ENCODE measurements at regions not wholly inside any gene's neighbourhood (a gene's known extent, or its start where the extent isn't known, plus 50 kb on each side); places are given as distances from the start of the nearest gene placed in this dataset.

DNA sequence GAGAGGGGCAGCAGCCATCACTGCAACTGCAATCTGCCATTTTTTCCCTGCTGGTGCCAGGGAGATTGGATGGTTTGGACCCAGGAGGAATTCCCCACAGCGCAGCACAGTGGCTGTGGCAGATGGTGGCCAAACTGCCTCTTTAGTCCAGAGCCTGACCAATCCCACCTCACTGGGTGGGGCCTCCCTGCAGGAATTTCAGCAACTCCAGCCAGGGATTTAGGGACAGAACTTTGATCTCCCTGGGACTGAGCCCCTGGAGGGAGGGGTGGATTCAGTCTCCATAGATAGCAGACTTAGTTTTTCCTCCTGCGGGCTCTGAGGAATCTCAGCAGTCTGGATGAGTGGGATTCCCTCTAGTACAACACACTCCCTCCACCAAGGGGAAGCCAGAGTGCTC, 179.7 kb upstream of the WDR11 start:
- Histone ChIP-seq H3K27ac (no peak overlapping the region), H3K9me3 (no peaks in the 10 kb centered on the region), H3K4me2 (no peak overlapping the region), H3K4me1 (no peaks in the 10 kb centered on the region), H3K4me3 (no peak overlapping the region)
- DNase-seq (ENCODE audit: low read depth in 1 of 2, low spot score in 1 of 2) (no peak), FAIRE-seq (no peak), ATAC-seq (no peak)
- CTCF ChIA-PET, result no interaction called here
- 0% methylated on average over 2 of the region's 2 CpGs for WGBS (ENCODE audit: missing lambda C conversion rate)
- POLR2A ChIA-PET, result no interaction called here
- no peak for TF ChIP-seq SREBF2 (IDR thresholded peaks at IDR 0.05)
- TF ChIP-seq HOXB5 (CRISPR knock-in tag; IDR thresholded peaks at IDR 0.05), result no peak
- TF ChIP-seq, protein P1, sequence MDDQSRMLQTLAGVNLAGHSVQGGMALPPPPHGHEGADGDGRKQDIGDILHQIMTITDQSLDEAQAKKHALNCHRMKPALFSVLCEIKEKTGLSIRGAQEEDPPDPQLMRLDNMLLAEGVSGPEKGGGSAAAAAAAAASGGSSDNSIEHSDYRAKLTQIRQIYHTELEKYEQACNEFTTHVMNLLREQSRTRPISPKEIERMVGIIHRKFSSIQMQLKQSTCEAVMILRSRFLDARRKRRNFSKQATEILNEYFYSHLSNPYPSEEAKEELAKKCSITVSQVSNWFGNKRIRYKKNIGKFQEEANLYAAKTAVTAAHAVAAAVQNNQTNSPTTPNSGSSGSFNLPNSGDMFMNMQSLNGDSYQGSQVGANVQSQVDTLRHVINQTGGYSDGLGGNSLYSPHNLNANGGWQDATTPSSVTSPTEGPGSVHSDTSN (IDR thresholded peaks at IDR 0.05), result no peak
- TF ChIP-seq, protein P2, sequence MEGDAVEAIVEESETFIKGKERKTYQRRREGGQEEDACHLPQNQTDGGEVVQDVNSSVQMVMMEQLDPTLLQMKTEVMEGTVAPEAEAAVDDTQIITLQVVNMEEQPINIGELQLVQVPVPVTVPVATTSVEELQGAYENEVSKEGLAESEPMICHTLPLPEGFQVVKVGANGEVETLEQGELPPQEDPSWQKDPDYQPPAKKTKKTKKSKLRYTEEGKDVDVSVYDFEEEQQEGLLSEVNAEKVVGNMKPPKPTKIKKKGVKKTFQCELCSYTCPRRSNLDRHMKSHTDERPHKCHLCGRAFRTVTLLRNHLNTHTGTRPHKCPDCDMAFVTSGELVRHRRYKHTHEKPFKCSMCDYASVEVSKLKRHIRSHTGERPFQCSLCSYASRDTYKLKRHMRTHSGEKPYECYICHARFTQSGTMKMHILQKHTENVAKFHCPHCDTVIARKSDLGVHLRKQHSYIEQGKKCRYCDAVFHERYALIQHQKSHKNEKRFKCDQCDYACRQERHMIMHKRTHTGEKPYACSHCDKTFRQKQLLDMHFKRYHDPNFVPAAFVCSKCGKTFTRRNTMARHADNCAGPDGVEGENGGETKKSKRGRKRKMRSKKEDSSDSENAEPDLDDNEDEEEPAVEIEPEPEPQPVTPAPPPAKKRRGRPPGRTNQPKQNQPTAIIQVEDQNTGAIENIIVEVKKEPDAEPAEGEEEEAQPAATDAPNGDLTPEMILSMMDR (IDR thresholded peaks at IDR 0.05), result no peak
- TF ChIP-seq ZC3H11A (IDR thresholded peaks at IDR 0.05), result no peak

DNA sequence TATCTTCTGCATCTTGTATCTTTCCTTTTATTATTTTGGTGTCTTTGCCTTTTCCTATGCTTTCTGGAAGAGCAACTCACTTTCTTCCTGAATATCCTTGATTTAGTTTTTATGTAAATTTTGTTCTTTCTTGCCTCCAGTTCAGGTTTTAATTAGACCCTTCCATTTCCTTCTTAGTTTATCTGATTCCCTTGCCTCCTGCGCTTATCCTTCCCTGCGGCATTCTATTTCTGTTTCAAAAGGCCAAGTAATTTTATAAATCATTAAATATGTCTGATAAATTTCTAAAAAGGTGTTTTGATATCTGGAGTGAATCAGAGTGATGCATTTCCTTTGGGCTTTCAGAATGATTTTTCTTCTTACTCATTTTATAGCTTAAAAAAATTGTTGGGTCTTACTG, 167.7 kb upstream of the WDR11 start:
- no peaks in the 10 kb centered on the region for H3K9me3 ChIP-seq
- WGBS (ENCODE audit: missing lambda C conversion rate), result 93% methylated on average over 2 of the region's 2 CpGs
- ChIA-PET CTCF (interaction anchor here (1.3 kb wide), 1 partner anchor 259 kb away, joined by 4 read pairs; no protein-coding TSS in a partner anchor), POLR2A (no interaction called here)
- no peaks in the 10 kb centered on the region for H3K4me1 ChIP-seq
- H3K27ac ChIP-seq, result no peak overlapping the region
- TF ChIP-seq ZC3H11A (IDR thresholded peaks at IDR 0.05) (no peak), HOXB5 (CRISPR knock-in tag; IDR thresholded peaks at IDR 0.05) (no peak), ZNF302 (CRISPR knock-in tag; IDR thresholded peaks at IDR 0.05) (no peak), PHF8 (IDR thresholded peaks at IDR 0.05; ENCODE audit: borderline replicate concordance, low read depth) (no peak), BHLHE40 (IDR thresholded peaks at IDR 0.05; ENCODE audit: low read depth, low read length) (no peak), JUNB (IDR thresholded peaks at IDR 0.05) (no peak), RARB (CRISPR knock-in tag; IDR thresholded peaks at IDR 0.05) (no peak), EHF (CRISPR knock-in tag; IDR thresholded peaks at IDR 0.05) (no peak), KDM5A (IDR thresholded peaks at IDR 0.05) (no peak), SMC3 (IDR thresholded peaks at IDR 0.05) (no peak)
- DNase-seq (ENCODE audit: low read depth in 1 of 2, low spot score in 1 of 2) (no peak), ATAC-seq (no peak), FAIRE-seq (no peak)
- H3K4me3 ChIP-seq, result no peak overlapping the region
- H3K4me2 ChIP-seq, result no peak overlapping the region

DNA sequence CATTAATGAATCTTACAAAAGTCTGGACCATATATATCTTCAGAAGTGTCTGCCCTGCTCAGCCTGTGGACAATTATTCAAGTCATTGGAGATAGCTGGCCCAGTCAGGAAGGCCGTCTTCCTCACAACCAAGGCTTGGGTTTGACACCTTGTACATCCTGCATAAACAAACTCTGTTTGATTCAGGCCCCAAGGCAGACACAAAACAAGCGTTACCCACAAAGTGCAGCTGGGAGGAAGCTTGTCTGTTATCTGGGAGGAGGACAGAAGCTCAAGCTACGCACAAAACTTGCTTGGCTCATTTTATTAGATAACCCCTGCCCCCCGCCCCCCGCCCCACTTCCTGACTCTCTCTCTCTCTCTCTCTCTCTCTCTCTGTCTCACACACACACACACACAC, 166.9 kb upstream of the WDR11 start:
- ChIA-PET POLR2A (no interaction called here), CTCF (no interaction called here)
- Histone ChIP-seq H3K4me2 (no peak overlapping the region), H3K4me1 (no peaks in the 10 kb centered on the region), H3K4me3 (no peak overlapping the region), H3K9me3 (no peaks in the 10 kb centered on the region), H3K27ac (no peak overlapping the region)
- no peak for FAIRE-seq
- no peak for DNase-seq (ENCODE audit: low read depth in 1 of 2, low spot score in 1 of 2)
- ATAC-seq, result no peak
- TF ChIP-seq TFCP2L1 (CRISPR knock-in tag; IDR thresholded peaks at IDR 0.05) (no peak), ZSCAN20 (CRISPR knock-in tag; IDR thresholded peaks at IDR 0.05) (no peak), JUNB (IDR thresholded peaks at IDR 0.05) (no peak), HOXB13 (CRISPR knock-in tag; IDR thresholded peaks at IDR 0.05; ENCODE audit: low read depth) (no peak), SREBF2 (IDR thresholded peaks at IDR 0.05) (no peak), TP53 (CRISPR knock-in tag; IDR thresholded peaks at IDR 0.05) (no peak), RAD21 (conservative IDR thresholded peaks at IDR 0.05 in 1 of 2, IDR thresholded peaks at IDR 0.05 in 1 of 2) (no peak), MAFK (IDR thresholded peaks at IDR 0.05; ENCODE audit: partially characterized antibody) (no peak), CBX2 (IDR thresholded peaks at IDR 0.05; ENCODE audit: borderline replicate concordance, low read depth) (no peak), MYC (IDR thresholded peaks at IDR 0.05; ENCODE audit: borderline replicate concordance, low read length) (no peak), ZNF302 (CRISPR knock-in tag; IDR thresholded peaks at IDR 0.05) (no peak), FOSL2 (IDR thresholded peaks at IDR 0.05) (no peak), FOSL2 (CRISPR knock-in tag; IDR thresholded peaks at IDR 0.05) (no peak), RCOR1 (IDR thresholded peaks at IDR 0.05; ENCODE audit: low read depth, low read length) (no peak)
- TF ChIP-seq, protein P3, sequence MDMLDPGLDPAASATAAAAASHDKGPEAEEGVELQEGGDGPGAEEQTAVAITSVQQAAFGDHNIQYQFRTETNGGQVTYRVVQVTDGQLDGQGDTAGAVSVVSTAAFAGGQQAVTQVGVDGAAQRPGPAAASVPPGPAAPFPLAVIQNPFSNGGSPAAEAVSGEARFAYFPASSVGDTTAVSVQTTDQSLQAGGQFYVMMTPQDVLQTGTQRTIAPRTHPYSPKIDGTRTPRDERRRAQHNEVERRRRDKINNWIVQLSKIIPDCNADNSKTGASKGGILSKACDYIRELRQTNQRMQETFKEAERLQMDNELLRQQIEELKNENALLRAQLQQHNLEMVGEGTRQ (IDR thresholded peaks at IDR 0.05), result no peak
- TF ChIP-seq, protein P4, sequence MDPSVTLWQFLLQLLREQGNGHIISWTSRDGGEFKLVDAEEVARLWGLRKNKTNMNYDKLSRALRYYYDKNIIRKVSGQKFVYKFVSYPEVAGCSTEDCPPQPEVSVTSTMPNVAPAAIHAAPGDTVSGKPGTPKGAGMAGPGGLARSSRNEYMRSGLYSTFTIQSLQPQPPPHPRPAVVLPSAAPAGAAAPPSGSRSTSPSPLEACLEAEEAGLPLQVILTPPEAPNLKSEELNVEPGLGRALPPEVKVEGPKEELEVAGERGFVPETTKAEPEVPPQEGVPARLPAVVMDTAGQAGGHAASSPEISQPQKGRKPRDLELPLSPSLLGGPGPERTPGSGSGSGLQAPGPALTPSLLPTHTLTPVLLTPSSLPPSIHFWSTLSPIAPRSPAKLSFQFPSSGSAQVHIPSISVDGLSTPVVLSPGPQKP (IDR thresholded peaks at IDR 0.05; ENCODE audit: low read depth, low read length), result no peak
- 3% methylated on average over 3 of the region's 5 CpGs for WGBS (ENCODE audit: missing lambda C conversion rate)
